ENCODE measurements at regions not wholly inside any gene's neighbourhood (a gene's known extent, or its start where the extent isn't known, plus 50 kb on each side); places are given as distances from the start of the nearest gene placed in this dataset.
"Not testable (repeated sequence)": the region's sequence is repeated elsewhere in the genome, so short reads cannot be mapped to it uniquely, and the experiment has no call there.

DNA sequence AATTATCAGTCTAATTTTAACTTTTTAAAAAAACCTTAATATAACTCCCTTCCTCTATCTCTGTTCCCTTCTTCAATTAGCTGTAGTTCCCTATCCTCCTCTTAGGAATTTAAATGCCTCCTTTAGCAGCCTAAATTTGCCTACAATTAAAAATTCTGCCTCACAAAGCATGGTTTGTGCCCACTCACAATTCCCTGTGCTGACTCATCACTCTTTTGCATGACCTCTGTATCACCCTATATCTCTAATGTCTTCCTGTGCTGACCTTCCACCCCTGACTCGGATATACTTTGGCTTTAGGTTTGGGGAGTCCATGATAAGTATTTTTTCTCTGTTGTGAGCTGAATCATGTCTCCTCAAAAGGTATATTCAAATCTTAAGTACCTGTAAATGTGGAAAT, 253.6 kb downstream of the RNF144B start:
- intact Hi-C loops (cut with DNase I; ENCODE audit: low total_unique reads): no loop called here
- TF ChIP-seq, protein P1, sequence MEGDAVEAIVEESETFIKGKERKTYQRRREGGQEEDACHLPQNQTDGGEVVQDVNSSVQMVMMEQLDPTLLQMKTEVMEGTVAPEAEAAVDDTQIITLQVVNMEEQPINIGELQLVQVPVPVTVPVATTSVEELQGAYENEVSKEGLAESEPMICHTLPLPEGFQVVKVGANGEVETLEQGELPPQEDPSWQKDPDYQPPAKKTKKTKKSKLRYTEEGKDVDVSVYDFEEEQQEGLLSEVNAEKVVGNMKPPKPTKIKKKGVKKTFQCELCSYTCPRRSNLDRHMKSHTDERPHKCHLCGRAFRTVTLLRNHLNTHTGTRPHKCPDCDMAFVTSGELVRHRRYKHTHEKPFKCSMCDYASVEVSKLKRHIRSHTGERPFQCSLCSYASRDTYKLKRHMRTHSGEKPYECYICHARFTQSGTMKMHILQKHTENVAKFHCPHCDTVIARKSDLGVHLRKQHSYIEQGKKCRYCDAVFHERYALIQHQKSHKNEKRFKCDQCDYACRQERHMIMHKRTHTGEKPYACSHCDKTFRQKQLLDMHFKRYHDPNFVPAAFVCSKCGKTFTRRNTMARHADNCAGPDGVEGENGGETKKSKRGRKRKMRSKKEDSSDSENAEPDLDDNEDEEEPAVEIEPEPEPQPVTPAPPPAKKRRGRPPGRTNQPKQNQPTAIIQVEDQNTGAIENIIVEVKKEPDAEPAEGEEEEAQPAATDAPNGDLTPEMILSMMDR (IDR thresholded peaks at IDR 0.05): no peak
- Histone ChIP-seq H3K4me1 (no peaks in the 10 kb centered on the region), H3K27me3 (no peaks in the 10 kb centered on the region), H3K27ac (no peak overlapping the region), H3K9me3 (no peaks in the 10 kb centered on the region), H3K4me3 (no peak overlapping the region), H3K36me3 (no peaks in the 10 kb centered on the region)
- DNase-seq: no peak

DNA sequence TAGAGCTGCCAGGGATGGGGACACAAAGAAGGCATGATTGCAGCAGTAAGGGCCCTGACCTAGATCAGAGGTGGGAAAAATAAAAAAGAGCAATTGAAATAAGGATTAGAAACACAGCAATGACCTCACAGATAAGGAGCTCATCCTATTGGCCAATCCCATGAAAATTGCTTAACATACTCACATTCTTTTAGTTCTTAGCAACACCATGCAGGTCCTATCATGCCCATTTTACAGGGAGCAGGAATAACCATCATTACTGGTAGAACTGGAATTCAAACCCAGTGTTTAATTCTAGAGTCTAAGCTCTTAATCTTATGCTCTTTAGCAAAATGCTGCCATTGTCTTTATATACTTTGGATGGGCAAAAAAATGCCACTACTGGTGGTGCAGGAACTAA, 267.7 kb downstream of the RNF144B start:
- Histone ChIP-seq H3K36me3 (no peaks in the 10 kb centered on the region), H3K27ac (no peak overlapping the region), H3K4me3 (no peak overlapping the region), H3K9me3 (no peaks in the 10 kb centered on the region), H3K4me1 (no peaks in the 10 kb centered on the region), H3K27me3 (no peaks in the 10 kb centered on the region)
- DNase-seq: no peak
- intact Hi-C loops (cut with DNase I; ENCODE audit: low total_unique reads): no loop called here
- TF ChIP-seq, protein P1 (IDR thresholded peaks at IDR 0.05): no peak

DNA sequence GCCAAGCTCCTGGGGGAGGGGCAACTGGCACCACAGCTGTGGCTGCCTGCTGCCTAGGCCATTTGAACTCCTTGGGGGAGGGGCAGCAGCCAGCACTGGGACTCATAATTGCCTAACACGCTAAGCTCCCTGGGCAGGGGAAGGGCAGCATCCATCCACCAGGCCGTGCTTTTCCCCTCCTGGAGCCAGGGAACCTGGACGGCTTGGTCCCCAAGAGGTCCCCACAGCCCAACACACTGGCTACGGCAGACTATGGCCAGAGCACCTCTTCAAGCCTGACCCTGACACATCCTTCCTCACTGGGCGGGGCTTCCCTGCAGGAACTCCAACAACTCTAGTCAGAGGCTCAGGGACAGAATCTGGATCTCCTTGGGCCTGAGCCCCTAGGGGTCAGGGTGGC, 269.4 kb downstream of the RNF144B start:
- H3K9me3 ChIP-seq: no peaks in the 10 kb centered on the region
- H3K27me3 ChIP-seq: no peaks in the 10 kb centered on the region
- TF ChIP-seq, protein P1 (IDR thresholded peaks at IDR 0.05): no peak
- H3K4me3 ChIP-seq: no peak overlapping the region
- no peak overlapping the region for H3K27ac ChIP-seq
- DNase-seq: no peak
- intact Hi-C loops (cut with DNase I; ENCODE audit: low total_unique reads): no loop called here
- no peaks in the 10 kb centered on the region for H3K36me3 ChIP-seq
- H3K4me1 ChIP-seq: no peaks in the 10 kb centered on the region

DNA sequence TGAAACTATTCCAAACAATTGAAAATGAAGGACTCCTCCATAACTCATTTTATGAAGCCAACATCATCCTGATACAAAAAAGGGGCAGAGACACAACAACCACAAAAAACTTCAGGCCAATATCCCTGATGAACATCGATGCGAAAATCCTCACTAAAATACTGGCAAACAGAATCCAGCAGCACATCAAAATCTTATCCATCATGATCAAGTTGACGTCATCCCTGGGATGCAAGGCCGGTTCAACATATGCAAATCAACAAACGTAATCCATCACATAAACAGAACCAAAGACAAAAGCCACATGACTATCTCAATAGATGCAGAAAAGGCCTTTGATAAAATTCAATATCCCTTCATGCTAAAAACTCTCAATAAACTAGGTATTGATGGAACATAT, 272.8 kb downstream of the RNF144B start:
- H3K4me1 ChIP-seq; H3K4me3 ChIP-seq; H3K27ac ChIP-seq; DNase-seq; intact Hi-C loops (cut with DNase I; ENCODE audit: low total_unique reads); H3K27me3 ChIP-seq; H3K9me3 ChIP-seq; H3K36me3 ChIP-seq: not testable (repeated sequence)

DNA sequence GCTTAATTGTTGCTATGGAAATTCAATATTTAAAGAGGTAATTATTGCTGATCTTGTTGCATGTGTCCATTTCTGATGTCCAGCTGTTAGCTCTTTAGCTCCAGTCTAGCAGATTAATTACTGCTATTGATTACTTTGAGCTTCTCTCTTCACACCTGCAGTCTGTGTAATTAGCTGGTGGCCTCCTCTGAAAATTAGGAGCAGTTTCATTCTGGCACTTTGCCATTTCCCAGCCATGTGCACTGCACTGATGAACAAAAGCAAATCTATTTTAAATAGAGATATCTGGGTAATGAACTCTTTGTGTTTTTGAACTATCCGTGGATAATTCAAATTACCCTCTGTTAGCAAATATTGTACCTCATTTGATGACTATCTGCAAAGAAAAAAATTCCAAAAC, 275.9 kb downstream of the RNF144B start:
- DNase-seq: no peak
- Histone ChIP-seq H3K4me1 (no peaks in the 10 kb centered on the region), H3K27me3 (no peaks in the 10 kb centered on the region), H3K36me3 (no peaks in the 10 kb centered on the region), H3K9me3 (no peaks in the 10 kb centered on the region), H3K4me3 (no peak overlapping the region), H3K27ac (no peak overlapping the region)
- intact Hi-C loops (cut with DNase I; ENCODE audit: low total_unique reads): no loop called here
- TF ChIP-seq, protein P1 (IDR thresholded peaks at IDR 0.05): no peak

DNA sequence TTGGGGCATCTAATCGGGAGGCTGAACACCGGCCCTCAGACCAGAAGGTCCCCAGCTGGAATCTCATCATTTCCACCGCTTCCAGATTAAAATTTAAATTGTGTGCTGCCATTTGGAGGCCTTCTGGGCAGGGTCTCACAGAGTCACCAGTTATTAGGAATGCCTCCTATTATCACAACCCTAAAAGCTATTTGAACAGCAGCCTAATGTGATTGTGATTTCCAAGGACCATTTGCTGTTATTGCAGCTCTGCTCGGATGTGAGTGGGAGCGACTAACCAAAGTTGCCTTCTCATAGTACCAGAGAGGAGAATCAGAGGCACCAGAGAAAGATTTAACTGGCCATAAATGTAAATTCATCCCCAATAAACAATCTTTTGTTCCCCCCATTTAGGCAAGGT, 277.3 kb downstream of the RNF144B start:
- no peaks in the 10 kb centered on the region for H3K4me1 ChIP-seq
- no peaks in the 10 kb centered on the region for H3K36me3 ChIP-seq
- no peaks in the 10 kb centered on the region for H3K27me3 ChIP-seq
- no peak overlapping the region for H3K4me3 ChIP-seq
- intact Hi-C loops (cut with DNase I; ENCODE audit: low total_unique reads): no loop called here
- H3K27ac ChIP-seq: no peak overlapping the region
- TF ChIP-seq, protein P1 (IDR thresholded peaks at IDR 0.05): no peak
- H3K9me3 ChIP-seq: no peaks in the 10 kb centered on the region
- DNase-seq: no peak

Data from tibial artery (tissue), 4 donors.